ENCODE measurements at regions not wholly inside any gene's neighbourhood (a gene's known extent, or its start where the extent isn't known, plus 50 kb on each side); places are given as distances from the start of the nearest gene placed in this dataset.
A peak's percentile ranks its signal among the peaks of the same experiment; 100 is the strongest.

GRCh38 chr10:57968328-57969016 lies 299.2 kb downstream of the IPMK start:
- no peak for TF ChIP-seq CTCF (IDR thresholded peaks at IDR 0.05; ENCODE audit: insufficient read depth, low read length, missing control alignments)
- H3K4me3 ChIP-seq (ENCODE audit: low read depth, low read length): no peak overlapping the region
- no peak for DNase-seq (ENCODE audit: low read depth, low spot score)
- CTCF ChIA-PET: no interaction called here
- POLR2A ChIA-PET: interaction anchor here (0.6 kb wide), 1 partner anchor 45 kb away, joined by 3 read pairs; no protein-coding TSS in a partner anchor

DNA sequence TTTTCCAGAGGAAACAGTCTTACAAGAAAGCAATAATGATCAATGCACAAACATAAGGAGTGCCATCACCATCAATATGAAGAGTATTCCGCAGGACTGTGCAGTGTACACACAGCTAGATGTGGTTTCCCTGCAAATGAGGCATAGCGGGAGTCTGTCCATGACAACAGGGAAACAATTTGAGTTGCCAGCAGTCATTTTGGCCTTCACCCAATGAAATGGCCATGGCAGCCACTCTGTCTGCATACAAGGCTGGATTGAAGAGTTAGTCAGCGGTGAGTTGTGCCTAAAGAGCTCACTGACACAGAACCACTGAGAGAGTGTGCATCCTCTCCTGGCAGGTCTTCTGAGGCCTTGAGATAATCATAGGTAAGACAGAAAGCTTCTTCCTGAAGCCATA lies 303.3 kb downstream of the IPMK start:
- DNase-seq (ENCODE audit: low read depth, low spot score): peak; percentile 10
- ChIA-PET CTCF (no interaction called here), POLR2A (no interaction called here)
- no peak for TF ChIP-seq CTCF (IDR thresholded peaks at IDR 0.05; ENCODE audit: insufficient read depth, low read length, missing control alignments)
- no peak overlapping the region for H3K4me3 ChIP-seq (ENCODE audit: low read depth, low read length)

- TF ChIP-seq CTCF (IDR thresholded peaks at IDR 0.05; ENCODE audit: insufficient read depth, low read length, missing control alignments): no peak
- DNase-seq (ENCODE audit: low read depth, low spot score): no peak
- no peak overlapping the region for H3K4me3 ChIP-seq (ENCODE audit: low read depth, low read length)
- POLR2A ChIA-PET: no interaction called here
- CTCF ChIA-PET: no interaction called here
Observed at GRCh38 chr10:57963546-57963945, 304.1 kb downstream of the IPMK start.

DNA sequence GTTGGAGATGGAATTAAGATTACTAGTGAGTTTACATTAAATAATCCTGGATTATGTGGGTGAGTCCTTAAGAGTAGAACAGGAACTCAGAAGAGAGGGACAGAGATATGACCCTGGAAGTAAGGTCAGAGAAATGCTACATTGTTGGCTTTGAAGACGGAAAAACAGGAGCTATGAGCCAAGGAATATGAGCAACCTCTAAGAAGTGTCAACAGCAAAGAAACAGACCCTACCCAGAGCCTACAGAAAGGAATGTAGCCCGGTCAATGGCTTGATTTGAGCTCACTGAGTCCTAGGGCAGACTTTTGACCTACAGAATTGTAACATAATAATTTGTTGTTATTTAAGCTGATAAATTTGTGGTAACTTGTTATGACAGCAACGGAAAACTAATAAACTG lies 304.9 kb downstream of the IPMK start:
- POLR2A ChIA-PET: no interaction called here
- no peak for TF ChIP-seq CTCF (IDR thresholded peaks at IDR 0.05; ENCODE audit: insufficient read depth, low read length, missing control alignments)
- CTCF ChIA-PET: no interaction called here
- H3K4me3 ChIP-seq (ENCODE audit: low read depth, low read length): no peak overlapping the region
- DNase-seq (ENCODE audit: low read depth, low spot score): no peak

DNA sequence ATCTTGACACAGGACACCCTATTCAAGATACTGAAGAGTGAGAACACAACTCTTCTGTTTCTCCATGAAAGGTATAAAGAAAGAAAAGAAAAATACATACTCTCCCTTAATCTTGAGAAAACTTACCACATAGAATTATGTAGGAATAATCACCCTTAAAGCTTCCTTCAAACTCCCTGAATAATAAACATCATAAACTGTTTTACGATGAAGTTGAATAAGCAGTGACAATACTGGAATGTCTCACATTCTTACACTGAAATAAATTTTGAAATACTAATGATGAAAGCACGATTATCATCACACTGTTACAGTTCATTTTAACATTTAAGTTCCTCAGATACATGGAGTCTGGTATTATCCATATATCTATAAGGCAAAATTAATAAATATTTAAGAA lies 306.2 kb downstream of the IPMK start:
- no peak overlapping the region for H3K4me3 ChIP-seq (ENCODE audit: low read depth, low read length)
- DNase-seq (ENCODE audit: low read depth, low spot score): no peak
- ChIA-PET CTCF (no interaction called here), POLR2A (no interaction called here)
- TF ChIP-seq CTCF (IDR thresholded peaks at IDR 0.05; ENCODE audit: insufficient read depth, low read length, missing control alignments): no peak

GRCh38 chr10:57960406-57960805 lies 307.3 kb downstream of the IPMK start:
- ChIA-PET POLR2A (no interaction called here), CTCF (no interaction called here)
- no peak for TF ChIP-seq CTCF (IDR thresholded peaks at IDR 0.05; ENCODE audit: insufficient read depth, low read length, missing control alignments)
- no peak for DNase-seq (ENCODE audit: low read depth, low spot score)
- H3K4me3 ChIP-seq (ENCODE audit: low read depth, low read length): no peak overlapping the region
